ENCODE measurements at regions not wholly inside any gene's neighbourhood (a gene's known extent, or its start where the extent isn't known, plus 50 kb on each side); places are given as distances from the start of the nearest gene placed in this dataset.

- no peak for TF ChIP-seq POLR2A (IDR thresholded peaks at IDR 0.05)
- TF ChIP-seq CTCF (IDR thresholded peaks at IDR 0.05) = no peak
Observed at GRCh38 chr4:174183259-174183658, 100.2 kb downstream of the FBXO8 start.

Measured in right lobe of liver (tissue), 4 donors.